K562 (cell line): ENCODE measurements at regions not wholly inside any gene's neighbourhood (a gene's known extent, or its start where the extent isn't known, plus 50 kb on each side); places are given as distances from the start of the nearest gene placed in this dataset.

Experiments
- ATAC-seq: fragments of 200-7000 bp; cut with Tn5 transposase; 3 replicates; pipeline ENCODE4 v1.9.1; 2020; ENCODE audit warnings: moderate library complexity
- BruUV-seq: library from RNA; stranded (reverse); fragments of 400-500 nt; replicated peaks from 2 replicates; lab custom pipeline; 2021; lab: Mats Ljungman, UMichigan
- CTCF ChIA-PET: fragments of 300-600 bp; formaldehyde crosslinking; extraction: SDS; loops from one replicate; lab custom pipeline; 2021; ENCODE audit warnings: low intra/inter-chr PET ratio; lab: Yijun Ruan, JAX
- POLR2A ChIA-PET: fragments of 300-600, 350-650 bp; sonication (Branson Sonifier 250); formaldehyde crosslinking; extraction: SDS; loops from one replicate; lab custom pipeline; 2021; ENCODE audit warnings: antibody characterized with exemption, inconsistent platforms; lab: Yijun Ruan, JAX
- DNase-seq, 4 experiments: peaks; one replicate each; pipeline versions ENCODE4 v3.0.0 to v3.0.0-alpha.2; 2011 to 2018; ENCODE audit warnings: low spot score in 3 of 4, mixed read lengths in 3 of 4; ENCODE audit errors: extremely low read depth in 1 of 4
- FAIRE-seq: peaks from 2 replicates; lab custom pipeline; 2011; peaks lifted over from hg19 to GRCh38; lab: Jason Lieb, UNC
- H2AFZ ChIP-seq: 2 replicates; pipeline ENCODE4 v1.6.0; 2011; ENCODE audit warnings: low read depth, low read length, control low read depth, inconsistent platforms
- H3K27ac ChIP-seq: fragments of 200-600 bp; 3 replicates; pipeline ENCODE4 v1.8.0; 2011; ENCODE audit warnings: low read depth, mild to moderate bottlenecking, control low read depth, inconsistent platforms, low read length, moderate library complexity, mixed read lengths; ENCODE audit errors: extremely low read depth
- H3K27me3 ChIP-seq, 2 experiments: fragments of 300-600 bp in 1 of 2; 2 replicates in 1 of 2; 3 replicates in 1 of 2; pipeline versions ENCODE4 v1.6.0 to v1.8.0; 2011; ENCODE audit warnings: inconsistent platforms in 2 of 2, low read length in 2 of 2, mild to moderate bottlenecking in 1 of 2, mixed read lengths in 1 of 2, moderate library complexity in 1 of 2; ENCODE audit not compliant: control insufficient read depth in 2 of 2, insufficient read depth in 2 of 2
- H3K36me3 ChIP-seq: fragments of 300-600 bp; 3 replicates; pipeline ENCODE4 v1.8.0; 2011; ENCODE audit warnings: mild to moderate bottlenecking, low read length, inconsistent platforms; ENCODE audit not compliant: control insufficient read depth, insufficient read depth
- H3K4me1 ChIP-seq, 2 experiments: fragments of 200-600 bp in 1 of 2; replicated peaks in 1 of 2; 2 replicates in 1 of 2; 3 replicates in 1 of 2; pipeline versions ENCODE4 v1.5.1 to v1.8.0; 2011; ENCODE audit warnings: inconsistent platforms in 2 of 2, low read length in 2 of 2, mild to moderate bottlenecking in 1 of 2, mixed read lengths in 1 of 2, moderate library complexity in 1 of 2; ENCODE audit not compliant: control insufficient read depth in 2 of 2, insufficient read depth in 2 of 2
- H3K4me2 ChIP-seq: 2 replicates; pipeline ENCODE4 v1.6.1; 2011; ENCODE audit warnings: low read length, control low read depth, inconsistent platforms, mixed read lengths; ENCODE audit not compliant: insufficient read depth
- H3K4me3 ChIP-seq: fragments of 200-600 bp; sonication (generic), shearing (Covaris generic); 2 replicates; pipeline ENCODE4 v1.5.1; 2016; ENCODE audit warnings: control low read depth, inconsistent platforms
- H3K79me2 ChIP-seq: fragments of 200-600 bp; 3 replicates; pipeline ENCODE4 v1.8.0; 2011; ENCODE audit warnings: low read length, inconsistent platforms; ENCODE audit not compliant: control insufficient read depth, insufficient read depth
- H3K9ac ChIP-seq, 2 experiments: 2 replicates each; pipeline versions ENCODE4 v1.6.0 to v1.6.1; 2011; ENCODE audit warnings: low read depth in 2 of 2, low read length in 2 of 2, control low read depth in 1 of 2, inconsistent platforms in 1 of 2, mild to moderate bottlenecking in 1 of 2, mixed read lengths in 1 of 2; ENCODE audit not compliant: insufficient read depth in 1 of 2
- H3K9me1 ChIP-seq: one replicate; pipeline ENCODE4 v1.6.0; 2011; ENCODE audit warnings: inconsistent platforms, mild to moderate bottlenecking, low read length, moderate library complexity; ENCODE audit not compliant: control insufficient read depth, insufficient read depth
- H3K9me3 ChIP-seq: replicated peaks from 2 replicates; pipeline ENCODE4 v1.5.1; 2011; ENCODE audit warnings: low read depth, low read length, inconsistent platforms; ENCODE audit not compliant: control insufficient read depth, insufficient read depth
- H4K20me1 ChIP-seq: replicated peaks from 2 replicates; pipeline ENCODE4 v1.6.1; 2011; ENCODE audit warnings: low read length, inconsistent platforms, mixed read lengths; ENCODE audit not compliant: control insufficient read depth, insufficient read depth
- CHD4 ChIP-seq: fragments of 200-600 bp; sonication (generic); IDR thresholded peaks from 3 replicates; pipeline ENCODE4 v1.6.1; 2012; ENCODE audit warnings: low read depth, mild to moderate bottlenecking, mixed read lengths, low read length, inconsistent platforms; ENCODE audit not compliant: insufficient read depth, insufficient replicate concordance, poor library complexity, severe bottlenecking
- DMBX1 ChIP-seq: fragments of 250-450 bp; sonication (Bioruptor Pico); IDR thresholded peaks from 2 replicates; pipeline ENCODE4 v1.8.0; 2022; ENCODE audit warnings: inconsistent platforms, mild to moderate bottlenecking, moderate library complexity, borderline replicate concordance
- ELF4 ChIP-seq: fragments of 450-650 bp; formaldehyde crosslinking; IDR thresholded peaks from 2 replicates; pipeline ENCODE4 v1.4.0; 2022; ENCODE audit warnings: missing genetic modification characterization
- ESRRA ChIP-seq: fragments of 450-650 bp; IDR thresholded peaks from 2 replicates; pipeline ENCODE4 v1.6.1; 2014; ENCODE audit warnings: low read depth, mild to moderate bottlenecking, moderate library complexity, borderline replicate concordance
- FUS ChIP-seq: fragments of 200-400 bp; formaldehyde crosslinking; optimal IDR thresholded peaks from 2 replicates; pipeline ENCODE3; 2017; ENCODE audit warnings: low read depth, low read length
- GTF3C2 ChIP-seq: IDR thresholded peaks from 3 replicates; pipeline ENCODE4 v1.6.1; 2011; ENCODE audit warnings: borderline replicate concordance, mild to moderate bottlenecking, moderate library complexity; ENCODE audit not compliant: insufficient read length; ENCODE audit errors: extremely low read depth
- ILF3 ChIP-seq: fragments of 450-650 bp; IDR thresholded peaks from 2 replicates; pipeline ENCODE4 v1.6.1; 2018; ENCODE audit warnings: antibody characterized with exemption, mild to moderate bottlenecking, moderate library complexity, borderline replicate concordance
- KAT2B ChIP-seq: IDR thresholded peaks from one replicate; pipeline ENCODE4 v1.6.1; 2012; ENCODE audit warnings: low read depth, mild to moderate bottlenecking, control low read depth, inconsistent platforms, low read length, moderate library complexity
- RUNX1 ChIP-seq: sonication (generic); IDR thresholded peaks from 2 replicates; pipeline ENCODE4 v1.6.1; 2016; ENCODE audit warnings: antibody characterized with exemption, low read depth
- ZNF134 ChIP-seq: fragments of 250-450 bp; sonication (Bioruptor Pico); conservative IDR thresholded peaks from 2 replicates; pipeline ENCODE4 v1.4.0; 2020
- ZNF384 ChIP-seq: IDR thresholded peaks from 2 replicates; pipeline ENCODE4 v1.6.1; 2012; ENCODE audit warnings: low read depth, low read length, improper control_type of control experiment
- ZNF407 ChIP-seq: fragments of 450-650 bp; IDR thresholded peaks from 2 replicates; pipeline ENCODE4 v1.6.1; 2016; ENCODE audit warnings: low read depth
- ZNF717 ChIP-seq: fragments of 250-450 bp; sonication (Bioruptor Pico); IDR thresholded peaks from 2 replicates; pipeline ENCODE4 v1.5.0; 2021
- WGBS: fragments of 100-300 bp; shearing (Covaris generic); methylation state at CpG from one replicate; pipeline ENCODE4 v1.1.6; 2016; ENCODE audit warnings: low coverage, mixed read lengths; ENCODE audit not compliant: insufficient coverage; ENCODE audit errors: missing lambda C conversion rate; 5-methylcytosine and 5-hydroxymethylcytosine counted together
- in situ Hi-C: fragments of 300-500 bp; cut with MboI; formaldehyde crosslinking; loops from 4 replicates; pipeline ENCODE4 v1.15.0; 2018; ENCODE audit warnings: inconsistent platforms, mixed read lengths
- intact Hi-C: fragments of 100-400 bp; cut with micrococcal nuclease; formaldehyde crosslinking; loops from 2 replicates; pipeline ENCODE4 v1.14.2; 2022

- Histone ChIP-seq H3K4me2 (no peak overlapping the region), H2AFZ (no peak overlapping the region), H4K20me1 (no peaks in the 10 kb centered on the region), H3K36me3 (no peaks in the 10 kb centered on the region), H3K9ac (no peak overlapping the region), H3K9me3 (no peaks in the 10 kb centered on the region), H3K9me1 (no peaks in the 10 kb centered on the region), H3K27ac (no peak overlapping the region), H3K4me1 (no peaks in the 10 kb centered on the region), H3K79me2 (no peaks in the 10 kb centered on the region), H3K4me3 (no peak overlapping the region), H3K27me3 (no peaks in the 10 kb centered on the region)
- FAIRE-seq, result no peak
- intact Hi-C loops (no loop called here), in situ Hi-C loops (no loop called here)
- ChIA-PET POLR2A (no interaction called here), CTCF (no interaction called here)
- no peak for ATAC-seq
- no peak for DNase-seq
- BruUV-seq, result no TSS peak
- 0% methylated on average over 1 of the region's 3 CpGs for WGBS
- TF ChIP-seq ZNF134 (CRISPR knock-in tag) (no peak), CHD4 (no peak), DMBX1 (no peak), KAT2B (no peak), ZNF717 (CRISPR knock-in tag) (no peak), ZNF407 (no peak), GTF3C2 (no peak), RUNX1 (no peak), ESRRA (no peak), FUS (no peak), ILF3 (no peak), ELF4 (no peak), ZNF384 (no peak)
Measured at GRCh38 chr22:34096770-34097169, 176.5 kb upstream of the LARGE1 start.
